ENCODE measurements at regions not wholly inside any gene's neighbourhood (a gene's known extent, or its start where the extent isn't known, plus 50 kb on each side); places are given as distances from the start of the nearest gene placed in this dataset.

- TF ChIP-seq MXI1 (IDR thresholded peaks at IDR 0.05; ENCODE audit: low read depth, low read length) (no peak), CTCF (IDR thresholded peaks at IDR 0.05 in 2 of 3, conservative IDR thresholded peaks at IDR 0.05 in 1 of 3; ENCODE audit: control insufficient read depth in 2 of 3, extremely low read depth in 1 of 3, insufficient read depth in 1 of 3, low read depth in 3 of 3, low read length in 3 of 3) (no peak), REST (IDR thresholded peaks at IDR 0.05; ENCODE audit: low read depth, low read length) (no peak), POLR2AphosphoS5 (IDR thresholded peaks at IDR 0.05; ENCODE audit: low read length) (no peak), NR2C2 (IDR thresholded peaks at IDR 0.05; ENCODE audit: borderline replicate concordance, control insufficient read depth, insufficient read length, low read depth) (no peak), HCFC1 (IDR thresholded peaks at IDR 0.05; ENCODE audit: low read length) (no peak), PAX5 (IDR thresholded peaks at IDR 0.05; ENCODE audit: borderline replicate concordance, low read depth, low read length) (no peak), SIN3A (IDR thresholded peaks at IDR 0.05; ENCODE audit: low read depth, low read length) (no peak), CBX5 (IDR thresholded peaks at IDR 0.05; ENCODE audit: low read depth) (no peak), BHLHE40 (IDR thresholded peaks at IDR 0.05; ENCODE audit: borderline replicate concordance in 1 of 2, low read depth in 2 of 2, low read length in 1 of 2) (no peak), EZH2 (IDR thresholded peaks at IDR 0.05; ENCODE audit: borderline replicate concordance, control insufficient read depth, low read depth, low read length) (no peak), CREB1 (IDR thresholded peaks at IDR 0.05; ENCODE audit: low read depth) (no peak), STAT1 (conservative IDR thresholded peaks at IDR 0.05) (no peak), RAD21 (IDR thresholded peaks at IDR 0.05; ENCODE audit: insufficient read depth, low read depth, low read length) (no peak)
These were observed 148.1 kb upstream of the CTTNBP2NL start for GRCh38 chr1:112247961-112248360.

All from GM12878 (cell line).